ENCODE measurements at regions not wholly inside any gene's neighbourhood (a gene's known extent, or its start where the extent isn't known, plus 50 kb on each side); places are given as distances from the start of the nearest gene placed in this dataset.
A peak's percentile ranks its signal among the peaks of the same experiment; 100 is the strongest.

DNA sequence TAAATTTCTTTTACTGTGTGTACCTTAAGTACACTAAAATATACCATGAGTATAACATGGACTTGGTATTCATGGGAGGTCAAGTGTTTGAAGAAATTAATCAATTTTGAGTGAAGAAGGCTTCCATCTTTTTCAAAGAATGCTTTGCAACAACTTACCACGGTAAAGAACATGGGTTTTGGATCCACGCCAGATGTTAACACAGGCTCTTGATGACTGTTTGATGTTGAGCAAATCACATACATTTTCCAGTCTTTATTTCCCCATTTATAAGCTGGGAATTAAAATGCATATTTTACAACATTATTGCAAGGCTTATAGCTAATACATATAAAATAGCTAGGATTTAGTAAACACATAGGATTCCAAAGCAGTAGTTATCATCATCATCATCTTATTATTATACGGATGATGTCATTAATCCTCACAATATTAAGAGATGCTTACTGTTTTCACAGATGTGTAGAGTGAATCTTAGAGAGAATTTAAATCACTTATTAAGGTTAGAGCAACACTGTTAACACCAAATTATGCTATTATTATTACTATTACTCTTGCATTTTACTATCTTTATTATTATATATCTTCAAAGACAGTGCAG, 362.0 kb downstream of the PRELID2 start:
- ChIA-PET CTCF (no interaction called here), POLR2A (ENCODE audit: unreplicated experiment) (interaction anchor here (0.6 to 0.9 kb wide), 2 partner anchors 17 to 59 kb away, joined by 3 to 6 read pairs; no protein-coding TSS in a partner anchor)
- Histone ChIP-seq H3K27me3 (ENCODE audit: insufficient read depth, low read depth) (no peaks in the 10 kb centered on the region), H3K4me3 (no peak overlapping the region), H3K9me2 (ENCODE audit: insufficient read depth) (no peaks in the 10 kb centered on the region), H3K27ac (no peak overlapping the region), H4K20me1 (ENCODE audit: insufficient read depth) (no peaks in the 10 kb centered on the region), H3K79me2 (ENCODE audit: low read depth) (no peaks in the 10 kb centered on the region), H3F3A (ENCODE audit: insufficient read depth, low read depth) (peaks cover 5% of the 10 kb centered on the region; the same call in 1 of the 2 replicates), H2AFZ (no peak overlapping the region), H3K36me3 (ENCODE audit: low read depth) (no peaks in the 10 kb centered on the region), H3K4me2 (no peak overlapping the region), H3K4me1 (replicated peaks; ENCODE audit: insufficient read depth) (peaks cover 19% of the 10 kb centered on the region), H3K9me3 (ENCODE audit: insufficient read depth, low read depth) (no peaks in the 10 kb centered on the region)
- no peak for DNase-seq
- TF ChIP-seq CTCF (conservative IDR thresholded peaks at IDR 0.05): no peak
- BruUV-seq (replicated peaks): no TSS peak
- intact Hi-C loops (cut with micrococcal nuclease; ENCODE audit: unreplicated experiment): no loop called here

DNA sequence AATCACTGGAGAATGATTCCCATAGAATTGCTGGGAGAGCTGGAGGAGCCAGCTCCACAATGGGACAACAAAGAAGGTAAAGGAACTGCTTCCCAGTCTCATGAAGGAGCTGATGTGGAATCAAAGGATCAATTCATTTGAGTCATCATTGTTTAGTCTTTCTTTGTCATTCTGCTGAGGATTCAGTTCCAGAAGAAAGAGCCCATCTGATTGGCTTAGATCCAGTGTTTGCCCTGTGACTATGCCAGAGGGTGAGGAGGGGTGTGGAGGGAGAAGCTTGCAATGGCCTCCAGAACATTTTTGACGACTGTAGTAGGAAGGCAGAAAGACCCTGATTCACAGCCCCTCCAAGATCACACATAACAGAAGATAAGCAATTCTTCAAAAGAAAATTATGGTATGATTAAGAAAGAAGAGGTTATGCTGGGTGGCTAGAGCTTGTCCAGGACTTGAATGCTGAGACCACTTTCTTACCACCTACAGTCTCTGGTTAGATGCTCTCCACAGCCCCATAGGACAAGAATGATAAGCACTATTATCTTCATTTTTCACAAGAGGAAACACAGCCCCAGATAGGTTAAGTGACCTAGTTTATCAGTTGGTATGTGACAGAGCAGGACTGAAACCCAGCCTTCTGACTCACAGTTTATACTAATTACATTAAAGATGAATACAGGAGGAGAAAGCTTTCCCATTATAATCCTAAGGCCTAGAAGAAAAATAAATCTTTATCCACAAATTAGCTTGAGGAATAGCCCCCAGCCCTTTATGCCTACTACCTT, 363.1 kb downstream of the PRELID2 start:
- peak; percentile 31 to 67 for DNase-seq
- BruUV-seq (replicated peaks): no TSS peak
- no peak overlapping the region for H3K4me3 ChIP-seq
- H3K9me2 ChIP-seq (ENCODE audit: insufficient read depth): no peaks in the 10 kb centered on the region
- peak overlapping the region; percentile 30 for H3K4me2 ChIP-seq
- CTCF ChIA-PET: no interaction called here
- intact Hi-C loops (cut with micrococcal nuclease; ENCODE audit: unreplicated experiment): loop anchor here (1.0 kb wide), 1 partner anchor 59 kb away; no protein-coding TSS in a partner anchor
- no peaks in the 10 kb centered on the region for H4K20me1 ChIP-seq (ENCODE audit: insufficient read depth)
- no peaks in the 10 kb centered on the region for H3K27me3 ChIP-seq (ENCODE audit: insufficient read depth, low read depth)
- H3K4me1 ChIP-seq (replicated peaks; ENCODE audit: insufficient read depth): peaks cover 19% of the 10 kb centered on the region
- TF ChIP-seq CTCF (conservative IDR thresholded peaks at IDR 0.05): no peak
- no peak for TF ChIP-seq EZH2 (IDR thresholded peaks at IDR 0.05; ENCODE audit: low read depth)
- no peak overlapping the region for H2AFZ ChIP-seq
- no peaks in the 10 kb centered on the region for H3K79me2 ChIP-seq (ENCODE audit: low read depth)
- POLR2A ChIA-PET (ENCODE audit: unreplicated experiment): no interaction called here
- no peaks in the 10 kb centered on the region for H3K36me3 ChIP-seq (ENCODE audit: low read depth)
- H3F3A ChIP-seq (ENCODE audit: insufficient read depth, low read depth): peaks cover 5% of the 10 kb centered on the region; the same call in 1 of the 2 replicates
- peak overlapping the region; percentile 44 for H3K27ac ChIP-seq
- no peaks in the 10 kb centered on the region for H3K9me3 ChIP-seq (ENCODE audit: insufficient read depth, low read depth)

GRCh38 chr5:145471026-145471425, 364.1 kb downstream of the PRELID2 start:
- Histone ChIP-seq H3K27me3 (ENCODE audit: insufficient read depth, low read depth) (no peaks in the 10 kb centered on the region), H3K27ac (no peak overlapping the region), H3K9me2 (ENCODE audit: insufficient read depth) (no peaks in the 10 kb centered on the region), H3K4me1 (replicated peaks; ENCODE audit: insufficient read depth) (peaks cover 19% of the 10 kb centered on the region), H2AFZ (no peak overlapping the region), H3K4me3 (no peak overlapping the region), H3K4me2 (no peak overlapping the region), H3K79me2 (ENCODE audit: low read depth) (no peaks in the 10 kb centered on the region), H4K20me1 (ENCODE audit: insufficient read depth) (no peaks in the 10 kb centered on the region), H3K9me3 (ENCODE audit: insufficient read depth, low read depth) (no peaks in the 10 kb centered on the region), H3F3A (ENCODE audit: insufficient read depth, low read depth) (peaks cover 5% of the 10 kb centered on the region; the same call in 1 of the 2 replicates), H3K36me3 (ENCODE audit: low read depth) (no peaks in the 10 kb centered on the region)
- no peak for TF ChIP-seq CTCF (conservative IDR thresholded peaks at IDR 0.05)
- TF ChIP-seq EZH2 (IDR thresholded peaks at IDR 0.05; ENCODE audit: low read depth): no peak
- CTCF ChIA-PET: no interaction called here
- no TSS peak for BruUV-seq (replicated peaks)
- intact Hi-C loops (cut with micrococcal nuclease; ENCODE audit: unreplicated experiment): no loop called here
- no peak for DNase-seq
- POLR2A ChIA-PET (ENCODE audit: unreplicated experiment): no interaction called here
